Activated CD4-positive, alpha-beta T cell treated with anti-CD3 and anti-CD28 coated beads, Interleukin-2, Interleukin-6, amounts not matched to agents 100 ng/mL and 50 ng/mL, durations not matched to agents 16 hours and 8 hours (primary cell): ENCODE measurements at regions not wholly inside any gene's neighbourhood (a gene's known extent, or its start where the extent isn't known, plus 50 kb on each side); places are given as distances from the start of the nearest gene placed in this dataset.

Experiments
- DNase-seq: peaks from one replicate; pipeline ENCODE4 v3.0.0-alpha.2; 2020

- no peak for DNase-seq
These were observed 264.0 kb upstream of the CAMK1G start for GRCh38 chr1:209319549-209319948.

- no peak for DNase-seq
These were observed 259.8 kb upstream of the CAMK1G start for GRCh38 chr1:209323743-209324142.

- no peak for DNase-seq
These were observed 258.3 kb upstream of the CAMK1G start for GRCh38 chr1:209324901-209325871.

- no peak for DNase-seq
These were observed 257.4 kb upstream of the CAMK1G start for GRCh38 chr1:209326076-209326475.

GRCh38 chr1:209326831-209327230 is 256.7 kb upstream of the CAMK1G start:
- DNase-seq: no peak

GRCh38 chr1:209328196-209328595 is 255.3 kb upstream of the CAMK1G start:
- DNase-seq: no peak

- DNase-seq: peak; percentile 40
These were observed 248.3 kb upstream of the CAMK1G start for GRCh38 chr1:209335178-209335577.

GRCh38 chr1:209341146-209341545 is 242.4 kb upstream of the CAMK1G start:
- DNase-seq: no peak

GRCh38 chr1:209341673-209342420 is 241.7 kb upstream of the CAMK1G start:
- DNase-seq: no peak

- no peak for DNase-seq
These were observed 240.9 kb upstream of the CAMK1G start for GRCh38 chr1:209342441-209343175.

GRCh38 chr1:209343511-209343910 is 240.0 kb upstream of the CAMK1G start:
- DNase-seq: no peak

GRCh38 chr1:209344156-209344555 is 239.4 kb upstream of the CAMK1G start:
- DNase-seq: no peak

- DNase-seq: no peak
These were observed 233.9 kb upstream of the CAMK1G start for GRCh38 chr1:209349363-209350308.

- DNase-seq: no peak
These were observed 230.5 kb upstream of the CAMK1G start for GRCh38 chr1:209353053-209353452.

- peak; percentile 67 for DNase-seq
These were observed 229.2 kb upstream of the CAMK1G start for GRCh38 chr1:209354111-209354839.

- no peak for DNase-seq
These were observed 228.7 kb upstream of the CAMK1G start for GRCh38 chr1:209354840-209355165.

- no peak for DNase-seq
These were observed 228.1 kb upstream of the CAMK1G start for GRCh38 chr1:209355415-209355814.

GRCh38 chr1:209356976-209357377 is 226.5 kb upstream of the CAMK1G start:
- no peak for DNase-seq

- DNase-seq: no peak
These were observed 220.4 kb upstream of the CAMK1G start for GRCh38 chr1:209363112-209363511.

GRCh38 chr1:209364716-209365115 is 218.8 kb upstream of the CAMK1G start:
- DNase-seq: no peak

GRCh38 chr1:209367061-209367772 is 216.3 kb upstream of the CAMK1G start:
- DNase-seq: no peak
